Heart left ventricle (tissue), 16 donors: ENCODE measurements at regions not wholly inside any gene's neighbourhood (a gene's known extent, or its start where the extent isn't known, plus 50 kb on each side); places are given as distances from the start of the nearest gene placed in this dataset.

ENCODE experiments used
- ATAC-seq, 4 donors: fragments of 200-7000 bp; cut with Tn5 transposase; one replicate each; pipeline ENCODE4 v1.9.1; 2020 to 2022; ENCODE audit warnings: moderate library complexity in 4 of 4, mild to moderate bottlenecking in 3 of 4, moderate number of reproducible peaks in 1 of 4
- DNase-seq, 5 donors: peaks; one replicate each; pipeline ENCODE4 v3.0.0-alpha.2; 2020
- H3K27ac ChIP-seq, 12 donors: fragments of 200-600 bp; sonication (generic) in 4 of 12; one replicate each; pipeline versions ENCODE4 v1.5.0 to v1.8.0; 2016 to 2022; ENCODE audit warnings: mild to moderate bottlenecking in 2 of 12
- H3K27me3 ChIP-seq, 9 donors: fragments of 200-600 bp; sonication (generic) in 2 of 9; one replicate each; pipeline versions ENCODE4 v1.5.1 to v1.8.0; 2016 to 2022; ENCODE audit warnings: mild to moderate bottlenecking in 3 of 9
- H3K36me3 ChIP-seq, 9 donors: fragments of 200-600 bp; sonication (generic) in 2 of 9; one replicate each; pipeline versions ENCODE4 v1.5.0 to v1.8.0; 2018 to 2022; ENCODE audit warnings: mild to moderate bottlenecking in 2 of 9
- H3K4me1 ChIP-seq, 12 donors: fragments of 200-600 bp; sonication (generic) in 4 of 12; one replicate each; pipeline versions ENCODE4 v1.5.0 to v1.8.0; 2016 to 2022; ENCODE audit warnings: mild to moderate bottlenecking in 3 of 12
- H3K4me3 ChIP-seq, 12 donors: fragments of 200-600 bp; sonication (generic) in 4 of 12; one replicate each; pipeline versions ENCODE4 v1.5.0 to v1.8.0; 2017 to 2022; ENCODE audit warnings: mild to moderate bottlenecking in 9 of 12, moderate library complexity in 4 of 12
- H3K9me3 ChIP-seq, 12 donors: fragments of 200-600 bp; sonication (generic) in 4 of 12; one replicate each; pipeline versions ENCODE4 v1.5.0 to v1.8.0; 2016 to 2022; ENCODE audit warnings: mild to moderate bottlenecking in 1 of 12
- CTCF ChIP-seq, 12 donors: fragments of 200-600 bp; sonication (generic) in 4 of 12; IDR thresholded peaks; one replicate each; pipeline versions ENCODE4 v1.5.0 to v1.8.0; 2018 to 2022; ENCODE audit warnings: antibody characterized with exemption in 12 of 12, mild to moderate bottlenecking in 5 of 12
- POLR2A ChIP-seq, 2 donors: fragments of 450-650 bp; IDR thresholded peaks; one replicate each; pipeline ENCODE4 v1.6.1; 2017; ENCODE audit warnings: antibody characterized with exemption in 2 of 2, mild to moderate bottlenecking in 2 of 2, moderate library complexity in 2 of 2
- WGBS, 4 donors: extraction: QIAGEN DNeasy Blood & Tissue Kit in 2 of 4; methylation state at CpG; one replicate each; pipeline versions ENCODE4 v1.1.5 to v1.1.7; 2013 to 2018; 5-methylcytosine and 5-hydroxymethylcytosine counted together
- intact Hi-C, 10 donors: fragments of 100-400 bp; cut with DNase I; formaldehyde crosslinking; loops; one replicate each; pipeline versions ENCODE4 v1.11.1 to v1.14.2; 2022
- donor health status: ischemic (EF 13 %, LVEDD 7.1; RV severe dilation, severe dysfunction).
- donor health status: healthy with polysubstance abuse.
- donor health status: DM: no; HTN: yes; CAD: no.
- donor health status: DM: no; HTN: no; CAD: no.
- donor health status: ischemic (EF 25% LVEDD 6.9; RV normal size, moderate dysfunction).
- donor health status: ischemic (EF 25% LVEDD 5.7; RV mildly dilated, moderate dysfunction).
- donor health status: healthy.
- donor health status: DM: yes; HTN: yes; CAD: no.
- donor health status: ischemic (EF 35%, LVEDD 5.7; RV mildly dilated, moderate dysfunction).
- donor health status: nonischemic (EF 11% LVEDD 7.7; RV severe dilation, severe dysfunction).
- donor health status: DM: yes; HTN: yes; CAD: no.
- donor health status: PGD.
- donor health status: ischemic (EF 29% LVEDD 5.4; RV normal size, mild dysfunction).
- donor health status: nonischemic (EF 23%, LVEDD 6.1; RV moderate dilation, normal function).

DNA sequence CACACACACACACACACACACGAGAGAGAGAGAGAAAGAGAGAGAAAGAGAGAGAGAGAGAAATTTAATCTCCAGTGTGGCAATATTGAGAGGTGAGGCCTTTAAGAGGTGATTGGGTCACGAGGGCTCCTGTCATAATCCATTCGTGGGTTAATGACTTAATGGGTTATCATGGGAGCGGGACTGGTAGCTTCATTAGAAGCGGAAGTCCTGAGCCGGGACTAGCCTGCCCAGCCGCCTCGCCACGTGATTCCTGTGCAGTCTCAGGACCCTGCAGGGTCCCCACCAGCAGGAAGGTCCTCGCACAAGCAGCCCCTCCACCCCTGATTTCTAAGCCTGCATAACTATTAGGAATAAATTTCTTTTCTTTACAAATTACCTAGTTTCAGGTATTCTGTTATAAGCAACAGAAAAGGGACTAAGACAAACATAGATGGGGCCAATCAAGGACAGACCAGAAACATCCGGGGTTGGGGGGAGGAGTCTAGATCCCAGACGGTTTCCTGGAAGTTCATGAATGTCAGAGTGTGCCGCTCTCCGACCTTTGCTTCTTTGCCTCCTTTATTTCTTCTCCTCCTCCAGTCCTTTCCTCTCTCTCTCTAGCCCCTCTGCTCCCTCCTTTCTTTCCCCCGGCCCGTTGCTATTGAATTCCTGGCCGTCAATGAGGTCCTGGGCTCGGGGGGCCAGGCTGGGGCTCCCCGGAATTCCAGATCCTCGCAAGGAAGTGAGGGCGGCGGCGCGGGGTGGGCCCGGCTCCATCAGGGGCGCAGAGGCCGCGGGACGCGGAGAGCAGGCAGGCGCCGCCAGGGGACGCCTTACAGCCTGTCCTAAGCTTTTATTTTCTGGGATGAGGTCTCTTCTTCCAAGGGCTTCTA is 146.8 kb downstream of the CYP26A1 start:
- H3K9me3 ChIP-seq, result no peaks in the 10 kb centered on the region
- intact Hi-C loops, result no loop called here
- H3K36me3 ChIP-seq, result no peaks in the 10 kb centered on the region
- TF ChIP-seq CTCF (IDR thresholded peaks at IDR 0.05), result no peak
- no peak for TF ChIP-seq POLR2A (IDR thresholded peaks at IDR 0.05)
- no peak overlapping the region for H3K4me3 ChIP-seq
- H3K4me1 ChIP-seq, result no peaks in the 10 kb centered on the region
- no peak overlapping the region for H3K27ac ChIP-seq
- DNase-seq, result no peak
- 68 to 73% (median 71%) methylated on average over 26 to 33 of the region's 33 CpGs for WGBS, 4 donors
- ATAC-seq, result no peak
- H3K27me3 ChIP-seq, result no peaks in the 10 kb centered on the region

DNA sequence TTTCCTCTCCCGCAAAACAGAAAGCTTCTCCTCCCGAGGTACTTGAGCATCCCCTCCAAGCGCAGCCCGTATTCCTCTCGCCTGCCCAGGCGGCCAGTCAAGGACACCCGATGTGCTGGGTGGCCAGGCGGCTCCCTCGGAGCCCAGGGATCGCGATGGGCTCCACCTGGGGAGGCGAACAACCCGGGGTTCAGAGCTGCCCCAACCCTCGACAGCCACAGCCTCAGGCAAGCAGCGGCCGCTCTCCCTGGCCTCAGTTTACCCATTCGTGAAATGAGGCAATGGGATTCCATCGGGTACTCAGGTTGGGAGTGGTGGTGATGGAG is 147.4 kb downstream of the CYP26A1 start:
- 89 to 93% (median 93%) methylated on average over 14 to 18 of the region's 18 CpGs for WGBS, 4 donors
- ATAC-seq, result no peak
- Histone ChIP-seq H3K4me3 (no peak overlapping the region), H3K9me3 (no peaks in the 10 kb centered on the region), H3K27me3 (no peaks in the 10 kb centered on the region), H3K36me3 (no peaks in the 10 kb centered on the region), H3K27ac (no peak overlapping the region), H3K4me1 (peaks cover 0 to 5% (median 0%) of the 10 kb centered on the region in 12 donors)
- TF ChIP-seq POLR2A (IDR thresholded peaks at IDR 0.05) (no peak), CTCF (IDR thresholded peaks at IDR 0.05) (no peak)
- no peak for DNase-seq
- intact Hi-C loops, result no loop called here

DNA sequence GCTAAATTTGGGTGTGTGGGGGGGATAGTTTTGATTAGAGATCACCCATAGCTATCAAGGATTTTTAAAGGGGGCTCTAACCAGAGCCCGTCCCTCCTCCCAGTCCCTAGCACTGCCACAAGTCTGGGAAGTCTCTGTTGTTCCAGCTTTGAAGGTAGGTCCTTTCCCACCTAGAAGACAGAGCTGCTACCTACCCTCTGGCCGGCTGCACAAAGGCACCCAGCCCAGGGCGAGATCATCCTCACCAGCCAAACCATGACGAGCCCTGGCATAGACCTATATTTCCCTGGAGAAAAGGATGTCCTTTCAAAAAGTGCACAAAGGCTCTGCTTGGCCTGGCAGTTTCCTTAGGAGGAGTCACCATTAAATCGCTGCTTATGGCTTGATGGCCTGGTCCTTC is 147.8 kb downstream of the CYP26A1 start:
- H3K27me3 ChIP-seq, result no peaks in the 10 kb centered on the region
- H3K27ac ChIP-seq, result no peak overlapping the region
- DNase-seq (no peak), ATAC-seq (no peak)
- TF ChIP-seq POLR2A (IDR thresholded peaks at IDR 0.05) (no peak), CTCF (IDR thresholded peaks at IDR 0.05) (no peak)
- H3K4me1 ChIP-seq, result peaks cover 0 to 7% (median 0%) of the 10 kb centered on the region in 12 donors
- intact Hi-C loops, result no loop called here
- H3K9me3 ChIP-seq, result no peaks in the 10 kb centered on the region
- 76 to 83% (median 81%) methylated on average over 4 to 5 of the region's 5 CpGs for WGBS, 4 donors
- no peaks in the 10 kb centered on the region for H3K36me3 ChIP-seq
- H3K4me3 ChIP-seq, result no peak overlapping the region

DNA sequence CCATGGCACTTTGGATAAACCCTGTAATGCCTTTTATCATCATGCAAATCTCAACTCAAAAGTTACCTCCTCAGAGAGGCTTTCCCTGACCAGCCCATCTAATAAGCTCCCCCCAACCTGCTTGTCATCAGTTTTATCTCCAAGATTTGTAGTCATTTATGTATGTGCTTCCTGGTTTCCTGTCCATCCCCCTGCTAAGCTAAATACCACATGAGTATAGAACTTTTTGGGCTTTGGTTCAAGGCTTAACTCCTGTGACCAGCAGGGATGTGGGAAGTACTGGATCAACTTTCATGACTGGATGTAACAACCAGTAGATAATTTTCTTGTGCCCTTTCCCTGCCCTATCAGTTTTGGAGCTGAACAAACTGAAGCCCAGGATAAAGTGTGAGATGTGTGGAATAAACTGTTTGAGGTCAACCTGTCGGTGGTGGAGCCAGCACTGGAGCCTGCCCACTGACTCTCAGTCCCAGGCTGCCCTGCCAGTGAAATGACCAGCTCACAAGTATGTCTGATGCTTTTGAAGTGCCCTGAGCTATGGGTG is 148.6 kb downstream of the CYP26A1 start:
- no peak for TF ChIP-seq CTCF (IDR thresholded peaks at IDR 0.05)
- TF ChIP-seq POLR2A (IDR thresholded peaks at IDR 0.05), result no peak

More for the DNA sequence above, 148.6 kb downstream of the CYP26A1 start:
- Histone ChIP-seq H3K9me3 (no peaks in the 10 kb centered on the region), H3K27ac (no peak overlapping the region), H3K27me3 (no peaks in the 10 kb centered on the region), H3K4me3 (no peak overlapping the region), H3K36me3 (no peaks in the 10 kb centered on the region), H3K4me1 (peaks cover 0 to 7% (median 0%) of the 10 kb centered on the region in 12 donors)
- intact Hi-C loops, result no loop called here
- no peak for ATAC-seq
- 50 to 100% (median 70%) methylated on average over 1 of the region's 1 CpG for WGBS, 4 donors
- no peak for DNase-seq
